Cardiac fibroblast (primary cell): ENCODE measurements at regions not wholly inside any gene's neighbourhood (a gene's known extent, or its start where the extent isn't known, plus 50 kb on each side); places are given as distances from the start of the nearest gene placed in this dataset.

Source experiments
- DNase-seq, 2 donors: peaks; one replicate each; pipeline versions ENCODE4 v3.0.0 to v3.0.0-alpha.2; 2010; ENCODE audit warnings: low read depth in 2 of 2
- H3K4me3 ChIP-seq, 2 donors: replicated peaks in 1 of 2; 1 replicate in 1 of 2; 2 replicates in 1 of 2; pipeline ENCODE4 v1.5.1; 2011; ENCODE audit warnings: low read depth in 2 of 2, low read length in 2 of 2, mild to moderate bottlenecking in 2 of 2, moderate library complexity in 1 of 2
- TF ChIP-seq, protein P1 (sequence below): IDR thresholded peaks from one replicate; pipeline ENCODE4 v1.5.1; 2011; ENCODE audit warnings: low read depth, mild to moderate bottlenecking, low read length, inconsistent platforms

- DNase-seq, result no peak
- no peak overlapping the region for H3K4me3 ChIP-seq
- TF ChIP-seq, protein P1, sequence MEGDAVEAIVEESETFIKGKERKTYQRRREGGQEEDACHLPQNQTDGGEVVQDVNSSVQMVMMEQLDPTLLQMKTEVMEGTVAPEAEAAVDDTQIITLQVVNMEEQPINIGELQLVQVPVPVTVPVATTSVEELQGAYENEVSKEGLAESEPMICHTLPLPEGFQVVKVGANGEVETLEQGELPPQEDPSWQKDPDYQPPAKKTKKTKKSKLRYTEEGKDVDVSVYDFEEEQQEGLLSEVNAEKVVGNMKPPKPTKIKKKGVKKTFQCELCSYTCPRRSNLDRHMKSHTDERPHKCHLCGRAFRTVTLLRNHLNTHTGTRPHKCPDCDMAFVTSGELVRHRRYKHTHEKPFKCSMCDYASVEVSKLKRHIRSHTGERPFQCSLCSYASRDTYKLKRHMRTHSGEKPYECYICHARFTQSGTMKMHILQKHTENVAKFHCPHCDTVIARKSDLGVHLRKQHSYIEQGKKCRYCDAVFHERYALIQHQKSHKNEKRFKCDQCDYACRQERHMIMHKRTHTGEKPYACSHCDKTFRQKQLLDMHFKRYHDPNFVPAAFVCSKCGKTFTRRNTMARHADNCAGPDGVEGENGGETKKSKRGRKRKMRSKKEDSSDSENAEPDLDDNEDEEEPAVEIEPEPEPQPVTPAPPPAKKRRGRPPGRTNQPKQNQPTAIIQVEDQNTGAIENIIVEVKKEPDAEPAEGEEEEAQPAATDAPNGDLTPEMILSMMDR, result no peak
Measured at GRCh38 chr16:86086471-86086870, 187.5 kb downstream of the IRF8 start.

- DNase-seq, result no peak
- TF ChIP-seq, protein P1, result no peak
- no peak overlapping the region for H3K4me3 ChIP-seq
Measured at GRCh38 chr16:86087011-86087895, 188.3 kb downstream of the IRF8 start.

GRCh38 chr16:86087896-86088230 lies 188.9 kb downstream of the IRF8 start:
- H3K4me3 ChIP-seq, result no peak overlapping the region
- TF ChIP-seq, protein P1, result no peak
- DNase-seq, result no peak

GRCh38 chr16:86088287-86088686 lies 189.3 kb downstream of the IRF8 start:
- H3K4me3 ChIP-seq, result no peak overlapping the region
- TF ChIP-seq, protein P1, result no peak
- no peak for DNase-seq

DNA sequence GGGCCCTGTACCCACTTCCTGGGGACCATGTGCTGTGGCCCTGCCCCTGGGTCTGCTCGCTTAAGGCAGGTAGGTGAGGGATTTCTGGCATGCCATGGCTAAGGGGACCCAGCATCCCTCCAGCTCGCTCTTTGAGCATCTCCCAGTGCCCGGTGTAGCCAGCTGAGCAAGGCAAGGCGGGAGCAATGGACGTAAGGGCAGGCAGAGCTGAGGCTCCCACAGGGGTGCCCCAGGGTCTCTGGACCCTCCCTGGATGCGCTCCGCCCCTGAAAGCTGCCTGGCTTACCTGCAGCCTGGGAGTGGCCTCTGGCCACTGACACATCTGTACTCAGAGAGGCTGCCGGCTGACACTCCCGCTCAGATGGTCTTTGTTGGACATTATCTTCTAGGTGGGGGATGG lies 189.9 kb downstream of the IRF8 start:
- DNase-seq, result no peak
- H3K4me3 ChIP-seq, result no peak overlapping the region
- TF ChIP-seq, protein P1, result no peak

GRCh38 chr16:86089334-86089900 lies 190.5 kb downstream of the IRF8 start:
- no peak for DNase-seq
- H3K4me3 ChIP-seq, result no peak overlapping the region
- TF ChIP-seq, protein P1, result no peak
